HG03045 (cell line): ENCODE measurements at regions not wholly inside any gene's neighbourhood (a gene's known extent, or its start where the extent isn't known, plus 50 kb on each side); places are given as distances from the start of the nearest gene placed in this dataset.
"Not testable (repeated sequence)": the region's sequence is repeated elsewhere in the genome, so short reads cannot be mapped to it uniquely, and the experiment has no call there.

ENCODE experiments used
- ATAC-seq: cut with Tn5 transposase; IDR thresholded peaks from one replicate; pipeline ENCODE4 v1.9.1; 2021; ENCODE audit warnings: mild to moderate bottlenecking, moderate library complexity; ENCODE audit not compliant: unreplicated experiment

DNA sequence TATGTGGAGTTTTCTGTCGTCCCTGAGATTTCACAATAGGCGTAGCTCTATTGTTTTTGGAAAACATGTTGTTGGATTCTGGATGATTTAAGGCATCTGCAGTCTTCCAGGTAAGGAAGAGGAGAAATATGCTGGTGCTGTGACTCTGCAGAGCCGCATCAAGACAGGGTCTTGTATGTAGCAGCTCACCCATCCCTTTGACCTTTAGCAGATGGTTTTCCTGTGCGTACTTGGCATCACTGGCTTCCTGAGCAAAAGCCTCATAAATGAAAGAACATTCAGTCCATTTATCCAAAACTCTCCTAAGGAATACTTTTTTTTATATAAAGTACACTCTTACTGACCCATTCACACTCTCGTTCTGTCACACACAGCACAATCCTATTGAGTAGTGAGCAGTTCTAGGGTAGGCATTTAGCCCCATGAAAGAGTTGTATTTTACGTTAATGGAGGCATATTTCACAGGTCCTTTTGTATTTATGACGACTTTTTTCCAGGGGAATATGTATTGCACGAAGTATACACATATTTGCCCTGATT, 443.9 kb downstream of the STK39 start:
- ATAC-seq: no peak

DNA sequence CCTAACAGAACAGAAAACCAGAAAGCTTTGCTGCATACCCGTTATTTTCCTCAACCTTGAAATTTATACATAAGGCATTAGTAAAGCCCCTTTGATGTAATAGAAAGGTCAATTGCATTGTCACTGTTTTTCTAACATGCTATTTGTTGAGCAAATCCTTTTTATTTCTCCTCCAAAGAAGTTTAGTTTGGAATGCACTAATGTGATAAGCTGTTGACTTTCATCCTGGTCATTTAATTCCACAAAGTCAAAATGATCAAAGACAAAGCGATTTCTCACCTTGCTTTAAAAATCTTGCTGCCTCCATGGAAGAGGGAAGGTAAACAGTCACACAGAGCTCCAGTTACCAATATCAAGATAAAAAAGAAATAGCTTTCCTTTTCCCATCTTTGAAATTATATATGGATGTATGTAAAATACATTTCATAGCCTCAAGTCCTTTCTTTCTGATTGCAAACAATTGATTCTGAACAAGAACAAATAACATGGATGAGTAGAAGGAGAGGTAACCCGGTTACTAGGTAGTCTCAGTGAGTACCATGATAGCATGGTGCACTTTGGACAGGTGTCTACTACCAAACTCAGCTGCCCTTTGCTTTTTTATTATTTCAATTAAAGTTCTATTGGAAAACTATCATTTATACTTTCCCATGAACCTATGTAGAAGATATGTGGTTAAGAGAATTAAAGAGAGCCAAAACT, 452.7 kb downstream of the STK39 start:
- no peak for ATAC-seq

DNA sequence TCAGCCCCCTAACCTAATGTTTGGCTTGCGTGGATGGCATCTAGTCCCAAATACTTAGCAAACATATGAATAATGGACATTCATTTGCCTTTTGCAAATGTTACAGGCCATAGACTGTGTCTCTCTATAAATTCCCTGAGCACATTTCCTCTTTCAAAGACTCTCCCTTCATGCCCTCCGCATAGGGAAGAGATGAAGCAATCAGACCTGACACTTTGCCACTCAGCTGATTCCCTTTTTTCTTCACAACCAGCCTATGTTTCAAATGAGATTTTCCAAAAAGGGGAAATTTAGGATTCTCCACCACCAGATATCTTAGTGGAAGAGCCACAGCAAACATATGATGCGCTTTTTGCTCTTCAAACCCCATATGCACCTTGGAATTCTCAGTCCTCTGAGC, 453.7 kb downstream of the STK39 start:
- ATAC-seq: no peak

DNA sequence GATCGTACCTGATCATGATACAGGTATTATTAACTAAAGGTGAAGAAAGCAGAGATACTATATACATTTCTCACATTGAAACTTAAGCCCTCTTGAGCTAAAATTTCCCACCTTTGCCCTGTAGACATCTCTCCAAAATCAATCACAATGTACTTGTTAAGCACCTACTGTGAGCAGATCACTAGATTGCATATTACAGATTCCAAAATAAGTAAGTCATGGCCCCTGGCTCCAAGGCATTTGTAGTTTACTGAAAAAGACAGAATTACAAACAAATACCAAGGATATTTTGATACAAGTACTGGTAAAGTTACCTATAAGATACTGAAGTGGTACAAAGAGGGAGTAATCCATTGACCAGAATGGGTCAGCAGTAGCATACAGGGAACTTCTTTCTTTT, 455.3 kb downstream of the STK39 start:
- ATAC-seq: no peak

DNA sequence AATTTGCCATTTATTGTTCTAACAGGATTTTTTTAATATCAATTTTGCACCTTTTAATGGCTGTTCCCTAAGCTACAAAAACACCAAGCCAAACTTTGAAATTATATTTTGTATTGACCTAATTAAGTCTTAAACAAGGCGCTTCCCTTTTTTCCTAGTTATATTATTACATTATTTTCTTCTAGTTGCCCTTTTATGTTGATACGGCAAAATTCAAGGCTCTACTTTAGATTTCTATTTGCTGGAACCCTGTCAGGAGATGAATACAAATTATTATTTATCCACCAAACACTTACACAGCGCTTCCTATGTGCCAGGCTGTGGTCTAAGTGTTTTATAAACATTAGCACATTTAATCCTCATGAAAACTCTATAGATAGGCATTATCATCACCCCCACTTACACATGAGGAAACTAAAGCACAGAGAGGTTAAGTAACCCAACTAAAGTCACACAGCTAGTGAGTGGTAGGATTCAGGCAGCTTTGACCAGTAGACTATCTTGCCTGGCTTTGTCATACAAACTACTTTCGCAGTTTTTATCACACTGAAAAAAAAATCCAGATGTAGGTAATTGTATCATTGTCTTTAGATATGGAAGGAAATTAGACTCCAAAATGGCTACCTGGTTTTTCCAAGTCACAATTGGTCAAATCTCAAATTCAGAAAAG, 456.5 kb downstream of the STK39 start:
- no peak for ATAC-seq

DNA sequence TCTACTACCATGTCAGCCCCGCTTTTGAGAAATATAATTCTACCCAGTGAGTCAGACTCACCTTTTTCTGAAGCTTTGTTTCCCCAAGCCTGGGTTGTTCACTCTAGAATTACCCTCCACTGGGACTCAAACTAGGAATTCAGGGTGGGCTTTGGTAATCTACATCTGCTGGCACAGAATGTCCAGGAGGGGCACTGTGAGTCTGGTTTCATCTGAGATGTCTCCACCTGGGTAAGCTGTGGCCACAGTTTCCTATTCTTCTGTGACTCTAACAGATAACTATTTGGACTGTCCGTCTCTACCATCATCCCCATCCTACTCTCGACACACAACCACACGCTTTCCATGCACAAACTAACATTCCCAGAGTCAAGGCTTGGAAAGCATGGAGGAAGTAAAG, 457.2 kb downstream of the STK39 start:
- no peak for ATAC-seq

DNA sequence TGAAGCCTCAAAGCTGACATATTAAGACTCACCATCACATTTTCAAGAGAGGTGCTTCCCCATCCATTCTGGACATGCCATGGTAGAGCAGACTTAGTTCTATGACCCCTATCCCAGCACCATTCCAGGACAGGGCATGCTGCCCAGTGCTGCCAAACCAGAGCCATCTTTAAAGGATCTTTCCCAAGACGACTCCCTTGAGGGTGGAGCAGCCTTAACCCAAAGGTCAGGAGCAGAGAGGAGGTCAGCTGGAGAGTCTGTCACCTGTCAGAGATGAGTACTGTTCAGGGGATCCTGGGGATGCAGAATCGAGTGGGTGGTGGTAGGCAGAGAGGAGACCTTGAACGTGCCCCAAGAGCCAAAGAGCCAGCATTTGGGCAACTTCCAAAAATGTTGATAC, 459.8 kb downstream of the STK39 start:
- no peak for ATAC-seq

DNA sequence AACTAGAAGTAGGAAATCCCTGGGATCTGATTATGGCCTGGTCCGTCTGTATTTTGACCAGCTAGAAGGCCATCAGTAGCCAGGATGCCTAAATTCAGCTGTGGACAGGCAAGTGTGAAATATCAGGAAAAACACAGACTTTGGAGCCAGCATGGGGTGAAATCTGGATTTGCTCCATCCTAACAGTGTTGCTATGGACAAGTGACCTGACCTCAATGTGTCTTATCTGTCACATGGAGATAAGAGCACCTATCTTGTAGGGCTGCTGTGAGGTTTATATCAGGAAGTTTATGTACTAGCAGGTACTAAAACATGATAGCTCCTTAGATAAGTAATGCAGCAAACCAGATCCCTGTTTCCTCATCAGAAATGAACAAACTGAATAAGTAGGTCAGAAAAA, 460.4 kb downstream of the STK39 start:
- no peak for ATAC-seq

DNA sequence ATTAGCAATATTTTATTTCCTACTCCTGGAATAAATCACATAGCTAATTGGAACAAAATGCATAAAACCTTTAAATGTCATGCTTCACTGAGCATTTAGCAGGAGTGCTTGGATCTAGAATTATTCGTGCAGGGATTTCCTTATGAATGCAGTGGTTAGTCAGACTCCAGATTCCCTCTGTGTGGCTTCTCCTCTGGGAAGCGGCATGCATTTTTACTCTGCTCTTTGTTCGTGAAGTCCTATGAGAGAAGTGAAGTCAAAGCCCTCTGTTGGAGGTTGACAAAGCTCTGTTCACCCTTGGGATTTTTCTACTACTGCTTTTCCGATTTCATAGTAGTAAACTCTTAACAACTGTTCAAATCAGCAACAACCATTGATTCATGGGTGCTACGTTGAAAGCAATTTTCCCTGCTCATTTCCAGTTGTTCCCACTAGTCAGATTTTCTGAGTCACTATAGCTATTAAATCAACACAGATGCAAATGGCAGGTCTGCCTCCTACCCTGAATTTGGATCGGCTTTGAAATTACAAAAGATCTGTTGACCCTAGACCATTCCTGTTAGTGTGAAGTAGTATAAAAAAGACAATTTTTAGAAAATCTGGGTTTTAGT, 461.7 kb downstream of the STK39 start:
- ATAC-seq: no peak

DNA sequence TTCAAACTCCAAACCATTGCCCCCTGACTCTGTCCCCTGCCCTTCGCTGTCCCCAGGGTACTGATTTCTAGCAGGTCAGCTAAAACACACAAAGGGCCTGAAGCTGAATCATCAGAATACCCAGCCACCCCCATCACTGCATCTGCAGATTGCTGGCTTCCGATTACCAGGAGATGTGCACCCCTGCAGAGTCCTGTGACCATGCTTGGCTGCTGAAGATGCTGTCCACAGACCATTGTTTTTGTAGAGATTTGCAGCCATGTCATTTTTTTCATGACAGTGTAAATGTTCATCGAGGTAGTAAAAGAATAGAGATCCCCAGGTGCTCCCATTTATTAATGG, 463.3 kb downstream of the STK39 start:
- no peak for ATAC-seq

DNA sequence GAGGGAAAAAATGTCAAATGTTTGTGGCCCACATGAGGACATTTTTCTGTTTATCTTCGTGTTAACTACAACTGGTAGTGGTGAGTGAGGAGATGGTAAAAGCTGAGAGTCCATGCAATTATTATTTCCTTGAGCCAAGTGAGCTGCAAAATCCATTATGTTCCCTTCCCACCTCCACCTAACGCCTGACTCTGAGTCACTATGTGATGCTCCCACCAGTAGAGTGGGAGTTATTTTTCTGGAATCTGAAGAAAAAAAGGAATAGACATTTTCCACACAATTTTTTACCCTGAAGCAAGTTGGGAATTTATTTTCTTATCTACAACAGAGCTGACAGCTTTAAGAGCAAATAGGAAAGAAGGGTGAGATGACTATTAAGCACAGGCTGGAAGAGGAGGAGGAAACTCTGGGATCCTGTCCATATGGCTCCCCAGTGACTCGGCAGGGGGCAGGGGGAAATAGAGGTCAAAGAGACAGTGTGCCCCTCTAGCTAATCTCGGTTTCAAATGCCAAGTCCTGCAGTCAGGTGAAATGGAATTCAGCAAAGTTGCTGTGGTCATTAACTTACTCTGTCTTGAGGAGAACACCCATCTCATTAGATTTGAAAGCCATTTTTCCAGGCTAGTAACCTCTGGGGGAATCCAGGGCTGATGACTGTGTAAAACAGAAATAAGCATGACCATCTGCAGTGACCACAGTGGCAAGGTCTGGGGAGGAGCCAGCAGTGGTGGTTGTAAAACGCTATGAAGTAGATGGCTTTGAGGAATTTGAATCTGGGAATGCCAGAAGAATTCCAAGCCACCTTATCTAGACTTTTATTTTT, 463.9 kb downstream of the STK39 start:
- ATAC-seq: no peak

DNA sequence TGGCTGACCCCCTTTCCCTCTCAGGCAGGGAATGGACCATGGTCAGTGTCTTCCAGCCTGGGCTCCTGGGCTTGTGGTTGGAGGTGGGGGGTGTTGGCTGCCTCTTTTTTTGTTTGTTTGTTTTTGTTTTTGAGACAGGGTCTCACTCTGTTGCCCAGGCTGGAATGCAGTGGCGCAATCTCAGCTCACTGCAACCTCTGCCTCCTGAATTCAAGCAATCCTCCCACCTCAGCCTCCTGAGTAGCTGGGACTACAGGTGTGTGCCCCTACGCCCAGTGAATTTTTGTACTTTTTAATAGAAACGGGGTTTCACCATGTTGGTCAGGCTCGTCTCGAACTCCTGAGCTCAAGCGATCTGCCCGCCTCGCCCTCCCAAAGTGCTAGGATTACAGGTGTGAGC, 465.8 kb downstream of the STK39 start:
- ATAC-seq: not testable (repeated sequence)

DNA sequence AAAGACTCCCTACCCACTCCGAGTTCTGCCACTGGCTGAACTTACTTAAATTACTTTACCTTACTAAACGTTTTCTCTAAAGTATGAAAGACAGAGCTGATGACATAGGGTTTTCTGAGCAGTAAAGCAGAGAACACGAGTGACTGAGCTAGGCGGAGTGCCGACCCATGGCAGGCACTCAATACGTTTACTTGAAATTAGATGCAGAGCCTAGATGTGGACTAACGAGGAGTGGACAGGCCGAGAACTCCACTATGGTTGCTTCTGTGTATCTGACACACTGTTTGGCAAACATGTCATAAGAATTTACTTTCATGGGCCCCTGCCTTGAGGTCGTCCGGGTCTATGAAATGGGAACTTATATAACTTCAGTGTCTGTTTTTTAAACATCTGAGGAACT, 471.0 kb downstream of the STK39 start:
- ATAC-seq: no peak

DNA sequence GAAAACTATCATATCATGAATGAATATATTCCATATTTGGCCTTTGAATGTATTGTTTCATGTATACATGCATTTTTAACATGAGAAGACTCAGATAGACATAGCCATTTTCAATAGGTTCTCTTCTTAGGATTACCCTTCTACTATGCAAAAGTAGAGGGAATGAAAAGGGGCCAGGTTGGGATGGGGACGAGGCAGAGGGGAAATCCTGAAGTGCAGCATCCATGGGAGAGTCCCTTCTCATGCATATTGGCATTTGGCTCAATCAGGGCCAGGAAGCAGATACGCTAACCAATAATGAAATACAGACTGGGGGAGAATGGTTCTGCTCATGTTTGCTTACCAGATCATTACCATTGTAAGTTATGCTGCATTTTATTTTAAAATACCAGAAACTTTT, 475.8 kb downstream of the STK39 start:
- no peak for ATAC-seq

DNA sequence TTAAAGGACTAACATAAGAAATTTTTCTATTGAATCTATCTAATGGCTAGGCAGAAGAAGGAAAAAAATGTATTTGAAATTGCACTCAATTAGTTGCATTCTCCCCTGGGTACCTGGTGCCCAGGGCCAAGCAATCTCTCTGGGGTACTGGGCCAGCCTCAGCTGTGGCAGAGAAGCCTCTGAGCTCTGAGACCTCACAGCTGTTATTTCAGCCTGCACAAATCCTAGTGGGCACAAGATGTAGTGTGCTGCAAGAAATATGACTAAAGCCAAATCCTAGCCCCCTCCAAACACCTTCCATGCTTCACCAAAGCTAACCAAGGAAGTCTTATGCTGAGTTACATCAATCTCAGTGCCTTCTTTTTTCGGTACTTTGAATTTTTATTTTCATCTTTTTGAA, 478.4 kb downstream of the STK39 start:
- ATAC-seq: no peak

DNA sequence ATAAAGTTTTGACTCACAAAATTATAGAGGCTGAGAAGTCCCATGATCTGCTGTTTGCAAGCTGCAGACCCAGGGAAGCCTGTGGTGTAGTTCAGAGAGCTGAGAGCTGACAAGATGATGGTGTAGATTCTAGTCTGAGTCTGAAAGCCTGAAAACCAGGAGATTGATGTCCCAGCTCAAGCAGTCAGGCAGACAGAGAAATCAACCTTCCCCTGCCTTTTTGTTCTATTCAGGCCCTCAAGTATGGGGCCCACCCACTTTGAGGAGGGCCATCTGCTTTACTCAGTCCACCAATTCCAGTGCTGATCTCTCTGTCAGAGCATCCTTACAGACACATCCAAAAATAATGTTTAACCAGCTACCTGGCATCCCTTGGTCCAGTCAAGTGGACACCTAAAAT, 479.6 kb downstream of the STK39 start:
- ATAC-seq: no peak

DNA sequence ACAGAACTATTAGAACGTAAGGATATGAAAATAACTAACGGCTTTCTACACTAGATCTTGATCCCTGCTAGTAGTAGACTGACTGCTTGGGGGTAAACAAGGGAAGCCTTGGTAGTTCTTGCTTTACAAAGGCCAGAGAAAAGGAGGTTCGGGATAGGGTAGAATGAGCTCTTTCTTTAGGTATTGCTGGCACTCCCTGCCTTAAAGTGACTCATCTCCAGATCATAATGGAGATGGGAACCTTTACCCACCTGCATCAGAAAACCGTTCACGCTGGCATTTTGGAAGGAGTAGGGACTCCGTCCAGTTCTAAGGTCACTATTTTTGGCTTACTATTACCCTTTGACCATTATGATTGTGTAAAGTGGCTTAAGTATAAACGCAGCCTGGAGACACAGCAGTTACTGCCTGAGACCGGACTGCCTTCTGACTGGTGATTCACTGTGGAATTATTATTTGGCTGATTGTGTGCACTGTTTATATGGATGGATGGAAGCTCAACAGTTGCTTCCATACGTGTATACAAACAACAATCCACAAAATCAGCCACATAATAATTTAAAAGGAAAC, 482.5 kb downstream of the STK39 start:
- no peak for ATAC-seq

DNA sequence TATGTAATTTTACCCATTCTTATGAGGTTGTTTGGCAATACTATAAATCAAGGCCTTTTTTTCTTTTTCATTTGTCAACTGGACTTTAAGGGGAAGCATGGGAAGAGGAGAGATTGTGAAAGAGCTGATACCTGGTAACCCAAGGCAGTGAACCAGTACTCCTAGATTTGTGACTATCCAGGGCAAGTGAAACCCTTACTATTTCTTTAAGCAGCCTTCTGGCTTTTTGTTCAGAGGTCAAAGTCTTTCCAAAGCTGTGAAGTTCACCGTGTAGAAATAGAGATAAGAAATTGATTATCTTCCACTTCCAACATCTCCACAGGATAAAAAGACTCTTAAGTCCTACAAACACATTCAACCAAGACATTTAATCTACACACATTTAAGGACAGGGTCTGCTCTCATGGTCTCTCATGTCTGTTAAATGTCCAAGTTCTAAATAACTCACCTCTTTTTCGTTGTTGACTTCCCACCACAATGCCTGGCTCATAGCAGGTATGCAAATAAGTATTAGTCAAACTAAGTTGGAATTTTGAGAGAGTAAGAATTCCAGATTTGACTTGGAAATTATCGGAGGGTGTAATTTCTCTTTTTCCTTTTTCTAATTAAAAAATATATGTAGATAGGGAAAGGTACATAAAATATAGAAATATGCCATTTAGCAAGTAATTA, 485.8 kb downstream of the STK39 start:
- ATAC-seq: no peak

DNA sequence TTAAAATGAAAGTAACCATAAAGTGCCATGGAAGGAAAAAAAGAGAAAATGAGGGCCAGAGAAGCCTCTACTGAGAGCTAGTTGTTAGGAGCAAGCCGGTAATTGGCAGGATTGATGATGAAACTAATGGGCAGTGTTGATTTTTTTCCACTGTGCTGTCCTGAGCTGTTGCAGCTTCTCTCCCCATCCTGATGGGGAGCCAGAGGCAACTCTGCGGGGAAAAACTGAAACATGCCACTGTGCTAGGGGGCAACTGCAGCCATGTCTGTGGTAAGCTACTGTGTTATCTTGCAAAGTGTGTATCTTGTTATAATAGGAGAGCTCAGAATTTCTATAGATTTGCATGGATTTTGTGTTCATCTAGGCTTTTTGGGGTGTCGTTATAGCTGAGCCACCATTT, 487.9 kb downstream of the STK39 start:
- no peak for ATAC-seq

DNA sequence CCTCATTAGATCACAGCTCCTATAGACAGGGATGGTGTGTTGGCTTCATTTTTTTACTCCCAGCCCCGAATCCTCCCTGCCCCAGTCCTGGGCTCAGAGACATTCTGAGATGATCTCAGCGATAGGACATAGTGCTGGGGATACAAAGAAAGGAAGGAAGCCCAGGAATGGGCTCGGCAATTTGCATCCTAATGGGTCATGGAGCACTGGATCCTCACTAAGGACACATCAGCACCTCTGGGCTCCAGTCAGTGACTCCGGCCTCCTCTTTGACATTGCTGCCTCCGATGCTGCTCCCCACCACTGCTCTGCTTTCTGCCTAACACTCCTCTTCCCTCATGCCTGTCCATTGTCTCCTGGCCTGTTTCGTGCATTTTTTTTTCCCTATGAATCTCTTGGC, 489.1 kb downstream of the STK39 start:
- ATAC-seq: no peak

DNA sequence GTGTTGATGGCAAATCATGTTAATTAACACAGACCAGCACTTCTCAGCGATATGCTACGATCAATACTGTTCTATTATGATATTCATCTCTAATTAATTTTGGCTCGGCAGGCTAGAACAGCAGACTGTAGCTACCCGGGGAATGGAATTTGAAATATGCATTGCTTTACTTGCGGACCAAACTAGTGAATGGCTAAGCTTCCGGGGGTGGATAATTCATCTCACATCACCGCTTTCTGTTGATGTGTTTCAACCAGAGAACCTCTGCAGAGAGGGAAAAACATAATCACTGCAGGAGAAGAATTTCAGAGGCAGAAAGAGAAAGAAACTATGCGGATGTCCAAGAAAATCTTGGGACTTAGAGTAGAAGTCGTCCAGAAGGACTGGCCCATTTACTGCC, 490.9 kb downstream of the STK39 start:
- ATAC-seq: no peak
